ENCODE measurements at regions not wholly inside any gene's neighbourhood (a gene's known extent, or its start where the extent isn't known, plus 50 kb on each side); places are given as distances from the start of the nearest gene placed in this dataset.

DNA sequence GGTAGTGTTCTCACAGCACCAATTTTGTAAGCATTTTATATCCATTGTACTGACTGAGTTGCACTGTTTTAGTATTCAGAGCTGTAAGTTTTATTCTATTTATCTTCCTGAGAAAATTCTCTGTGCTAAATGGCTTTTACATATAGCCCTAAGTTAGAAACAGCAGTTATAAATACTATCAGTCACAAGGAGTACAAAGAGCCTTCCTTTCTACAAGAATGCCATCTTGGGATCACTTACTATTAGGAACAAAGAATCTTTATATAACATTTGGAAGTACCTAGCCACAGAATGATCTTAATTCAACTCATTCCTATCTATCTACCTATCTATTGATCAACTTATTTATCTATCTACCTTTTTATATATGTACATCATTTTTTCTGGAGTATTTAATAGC lies 423.9 kb upstream of the RGS18 start:
- Histone ChIP-seq H3K27me3 (replicated peaks; ENCODE audit: insufficient read depth) (no peaks in the 10 kb centered on the region), H3K27ac (no peak overlapping the region), H3K4me1 (ENCODE audit: control insufficient read depth in 1 of 2, low read depth in 2 of 2) (no peaks in the 10 kb centered on the region), H3K9me3 (no peaks in the 10 kb centered on the region), H3K4me3 (no peak overlapping the region), H3K36me3 (no peaks in the 10 kb centered on the region)
- TF ChIP-seq, protein P1, sequence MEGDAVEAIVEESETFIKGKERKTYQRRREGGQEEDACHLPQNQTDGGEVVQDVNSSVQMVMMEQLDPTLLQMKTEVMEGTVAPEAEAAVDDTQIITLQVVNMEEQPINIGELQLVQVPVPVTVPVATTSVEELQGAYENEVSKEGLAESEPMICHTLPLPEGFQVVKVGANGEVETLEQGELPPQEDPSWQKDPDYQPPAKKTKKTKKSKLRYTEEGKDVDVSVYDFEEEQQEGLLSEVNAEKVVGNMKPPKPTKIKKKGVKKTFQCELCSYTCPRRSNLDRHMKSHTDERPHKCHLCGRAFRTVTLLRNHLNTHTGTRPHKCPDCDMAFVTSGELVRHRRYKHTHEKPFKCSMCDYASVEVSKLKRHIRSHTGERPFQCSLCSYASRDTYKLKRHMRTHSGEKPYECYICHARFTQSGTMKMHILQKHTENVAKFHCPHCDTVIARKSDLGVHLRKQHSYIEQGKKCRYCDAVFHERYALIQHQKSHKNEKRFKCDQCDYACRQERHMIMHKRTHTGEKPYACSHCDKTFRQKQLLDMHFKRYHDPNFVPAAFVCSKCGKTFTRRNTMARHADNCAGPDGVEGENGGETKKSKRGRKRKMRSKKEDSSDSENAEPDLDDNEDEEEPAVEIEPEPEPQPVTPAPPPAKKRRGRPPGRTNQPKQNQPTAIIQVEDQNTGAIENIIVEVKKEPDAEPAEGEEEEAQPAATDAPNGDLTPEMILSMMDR (IDR thresholded peaks at IDR 0.05), result no peak
- ATAC-seq (ENCODE audit: insufficient number of reproducible peaks, low FRiP score, low read depth) (no peak), DNase-seq (ENCODE audit: low spot score) (no peak)

DNA sequence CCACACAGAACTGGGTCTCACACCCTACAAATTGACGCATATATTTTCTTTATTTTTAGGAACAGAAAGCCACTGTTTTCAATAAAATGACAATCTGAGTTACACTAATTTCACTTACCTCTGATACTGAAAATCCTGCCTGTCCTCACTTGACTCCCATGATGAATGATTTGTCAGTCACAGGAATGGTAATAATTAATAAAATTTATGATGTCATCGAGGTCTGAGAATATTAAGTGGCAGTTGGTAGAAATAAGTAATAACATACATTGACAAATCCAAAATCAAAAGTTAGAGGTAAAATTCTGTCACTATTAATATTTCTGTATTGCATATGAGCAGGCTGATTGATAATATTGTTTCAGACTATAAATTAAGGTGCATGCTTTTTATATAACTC lies 418.7 kb upstream of the RGS18 start:
- Histone ChIP-seq H3K9me3 (no peaks in the 10 kb centered on the region), H3K27me3 (replicated peaks; ENCODE audit: insufficient read depth) (no peaks in the 10 kb centered on the region), H3K27ac (no peak overlapping the region), H3K36me3 (no peaks in the 10 kb centered on the region), H3K4me3 (no peak overlapping the region), H3K4me1 (ENCODE audit: control insufficient read depth in 1 of 2, low read depth in 2 of 2) (no peaks in the 10 kb centered on the region)
- ATAC-seq (ENCODE audit: insufficient number of reproducible peaks, low FRiP score, low read depth), result no peak
- TF ChIP-seq, protein P1 (IDR thresholded peaks at IDR 0.05), result no peak
- DNase-seq (ENCODE audit: low spot score), result no peak

DNA sequence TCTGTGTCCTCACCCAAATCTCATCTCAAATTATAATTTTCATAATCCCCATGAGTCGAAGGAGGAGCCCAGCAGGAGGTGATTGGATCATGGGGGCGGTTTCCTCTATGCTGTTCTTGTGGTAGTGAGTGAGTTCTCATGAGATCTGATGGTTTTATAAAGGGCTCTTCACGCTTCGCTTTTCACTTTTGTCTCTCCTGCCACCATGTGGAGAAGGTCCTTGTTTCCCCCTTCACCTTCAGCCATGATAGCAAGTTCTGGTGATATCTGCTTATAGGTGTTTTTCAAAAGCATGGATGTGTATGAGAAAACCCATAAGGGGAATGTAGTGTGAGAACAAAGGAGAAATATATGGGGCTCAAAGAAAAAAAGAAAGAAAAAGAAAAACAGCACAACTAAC lies 405.9 kb upstream of the RGS18 start:
- Histone ChIP-seq H3K4me3 (no peak overlapping the region), H3K36me3 (no peaks in the 10 kb centered on the region), H3K27ac (no peak overlapping the region), H3K27me3 (replicated peaks; ENCODE audit: insufficient read depth) (no peaks in the 10 kb centered on the region), H3K9me3 (no peaks in the 10 kb centered on the region), H3K4me1 (ENCODE audit: control insufficient read depth in 1 of 2, low read depth in 2 of 2) (no peaks in the 10 kb centered on the region)
- ATAC-seq (ENCODE audit: insufficient number of reproducible peaks, low FRiP score, low read depth) (no peak), DNase-seq (ENCODE audit: low spot score) (no peak)
- TF ChIP-seq, protein P1 (IDR thresholded peaks at IDR 0.05), result no peak

DNA sequence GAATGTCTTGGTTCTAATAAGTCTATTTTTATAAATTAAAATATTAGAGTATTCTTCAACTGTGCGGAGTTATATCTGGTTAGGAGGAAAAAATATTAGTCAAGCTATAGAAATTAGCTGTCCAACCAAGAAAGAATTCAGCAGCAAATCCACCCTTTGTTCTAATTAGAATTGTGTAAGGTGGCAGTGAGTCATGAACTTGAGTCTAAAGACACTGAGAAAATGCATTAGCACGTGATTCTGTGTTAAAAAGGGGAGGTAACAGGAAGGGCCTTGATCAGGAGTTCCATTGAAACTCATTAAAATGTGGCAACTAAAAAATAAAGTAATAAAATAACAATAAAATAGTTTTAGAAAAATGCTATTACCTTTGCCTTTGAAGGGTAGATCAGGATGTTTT lies 398.2 kb upstream of the RGS18 start:
- TF ChIP-seq, protein P1 (IDR thresholded peaks at IDR 0.05), result no peak
- no peaks in the 10 kb centered on the region for H3K27me3 ChIP-seq (replicated peaks; ENCODE audit: insufficient read depth)
- H3K4me3 ChIP-seq, result no peak overlapping the region
- DNase-seq (ENCODE audit: low spot score) (no peak), ATAC-seq (ENCODE audit: insufficient number of reproducible peaks, low FRiP score, low read depth) (no peak)
- H3K36me3 ChIP-seq, result no peaks in the 10 kb centered on the region
- H3K4me1 ChIP-seq (ENCODE audit: control insufficient read depth in 1 of 2, low read depth in 2 of 2), result no peaks in the 10 kb centered on the region
- no peaks in the 10 kb centered on the region for H3K9me3 ChIP-seq
- H3K27ac ChIP-seq, result no peak overlapping the region

DNA sequence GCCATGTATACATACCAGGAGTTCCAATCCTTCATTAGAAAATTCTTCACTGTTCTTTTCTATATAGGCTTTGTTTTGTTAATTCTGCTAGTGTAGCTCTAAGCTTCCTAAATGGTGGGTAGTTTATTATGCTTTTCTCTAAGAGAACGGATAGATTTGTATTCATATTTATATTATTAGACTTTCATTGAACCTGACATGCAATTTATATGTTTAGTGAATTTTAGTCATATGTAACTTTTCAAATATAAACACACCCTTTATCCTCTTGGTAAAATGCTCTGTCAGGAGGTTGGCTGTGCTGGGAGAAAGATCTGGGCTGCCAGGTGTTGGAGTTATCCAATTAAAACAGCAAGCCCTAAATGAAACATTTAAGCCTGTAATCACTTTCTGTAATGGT lies 369.7 kb upstream of the RGS18 start:
- no peaks in the 10 kb centered on the region for H3K27me3 ChIP-seq (replicated peaks; ENCODE audit: insufficient read depth)
- no peaks in the 10 kb centered on the region for H3K36me3 ChIP-seq
- ATAC-seq (ENCODE audit: insufficient number of reproducible peaks, low FRiP score, low read depth) (no peak), DNase-seq (ENCODE audit: low spot score) (no peak)
- no peak overlapping the region for H3K27ac ChIP-seq
- H3K4me3 ChIP-seq, result no peak overlapping the region
- no peaks in the 10 kb centered on the region for H3K9me3 ChIP-seq
- TF ChIP-seq, protein P1 (IDR thresholded peaks at IDR 0.05), result no peak
- H3K4me1 ChIP-seq (ENCODE audit: control insufficient read depth in 1 of 2, low read depth in 2 of 2), result no peaks in the 10 kb centered on the region
